Skeletal muscle satellite cell (primary cell): ENCODE measurements at regions not wholly inside any gene's neighbourhood (a gene's known extent, or its start where the extent isn't known, plus 50 kb on each side); places are given as distances from the start of the nearest gene placed in this dataset.
A peak's percentile ranks its signal among the peaks of the same experiment; 100 is the strongest.

Experiments used
- H3K27me3 ChIP-seq: 2 replicates; pipeline ENCODE4 v1.7.0; 2013; ENCODE audit warnings: low read length; ENCODE audit not compliant: control insufficient read depth, insufficient read depth
- H3K36me3 ChIP-seq: 2 replicates; pipeline ENCODE4 v1.7.0; 2013; ENCODE audit warnings: mild to moderate bottlenecking, control low read depth, low read length; ENCODE audit not compliant: insufficient read depth
- H3K4me1 ChIP-seq: 2 replicates; pipeline ENCODE4 v1.7.0; 2013; ENCODE audit warnings: low read length; ENCODE audit not compliant: control insufficient read depth, insufficient read depth
- H3K4me2 ChIP-seq: 2 replicates; pipeline ENCODE4 v1.7.0; 2013; ENCODE audit warnings: mild to moderate bottlenecking, low read length
- H3K4me3 ChIP-seq: 2 replicates; pipeline ENCODE4 v1.7.0; 2013; ENCODE audit warnings: low read length
- H3K9ac ChIP-seq: 2 replicates; pipeline ENCODE4 v1.7.0; 2013; ENCODE audit warnings: mild to moderate bottlenecking, low read depth, low read length, moderate library complexity
- H3K9me3 ChIP-seq: replicated peaks from 2 replicates; pipeline ENCODE4 v1.7.0; 2013; ENCODE audit warnings: mild to moderate bottlenecking, control low read depth, low read length

DNA sequence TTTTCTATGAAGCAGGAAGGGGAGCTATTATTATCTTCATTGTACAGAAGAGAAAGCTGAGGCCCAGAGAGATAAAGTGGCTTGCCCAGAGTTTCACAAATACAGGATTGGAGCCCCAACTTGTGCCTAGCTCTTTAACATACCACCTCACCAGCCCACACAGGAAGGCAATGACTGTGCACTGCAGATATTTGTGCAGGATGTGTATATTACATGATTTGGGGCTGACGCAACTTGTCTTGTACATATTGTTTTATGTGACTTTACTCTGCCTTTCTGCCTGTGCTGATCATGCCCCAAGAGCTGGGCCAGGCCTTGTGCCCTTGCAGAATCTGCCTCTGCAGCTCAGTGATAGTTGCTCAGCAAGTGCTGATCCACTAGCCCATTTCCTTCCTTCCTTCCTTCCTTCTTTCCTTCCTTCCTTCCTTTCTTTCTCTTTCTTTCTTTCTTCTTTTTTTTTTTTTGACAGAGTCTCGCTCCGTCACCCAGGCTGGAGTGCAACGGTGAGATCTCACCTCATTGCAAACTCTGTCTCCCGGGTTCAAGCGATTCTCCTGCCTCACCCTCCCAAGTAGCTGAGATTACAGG lies 106.6 kb upstream of the TBCA start:
- Histone ChIP-seq H3K4me3 (no peak overlapping the region), H3K4me1 (peaks cover 26% of the 10 kb centered on the region), H3K27me3 (peaks cover 18% of the 10 kb centered on the region), H3K9ac (no peak overlapping the region), H3K9me3 (no peaks in the 10 kb centered on the region), H3K4me2 (no peak overlapping the region), H3K36me3 (no peaks in the 10 kb centered on the region)

GRCh38 chr5:77881528-77881927 lies 105.4 kb upstream of the TBCA start:
- H3K4me3 ChIP-seq = no peak overlapping the region

GRCh38 chr5:77877516-77878355 lies 101.6 kb upstream of the TBCA start:
- peaks cover 25% of the 10 kb centered on the region for H3K4me1 ChIP-seq
- H3K4me3 ChIP-seq = peak overlapping the region; percentile 60
- H3K36me3 ChIP-seq = no peaks in the 10 kb centered on the region
- peak overlapping the region; percentile 6 for H3K9ac ChIP-seq
- peak overlapping the region; percentile 79 for H3K4me2 ChIP-seq
- H3K27me3 ChIP-seq = no peaks in the 10 kb centered on the region
- H3K9me3 ChIP-seq = no peaks in the 10 kb centered on the region

More at GRCh38 chr5:77881528-77881927, 105.4 kb upstream of the TBCA start:
- H3K4me2 ChIP-seq = no peak overlapping the region
- H3K9ac ChIP-seq = no peak overlapping the region
- H3K27me3 ChIP-seq = peaks cover 13% of the 10 kb centered on the region
- peaks cover 35% of the 10 kb centered on the region for H3K4me1 ChIP-seq
- no peaks in the 10 kb centered on the region for H3K36me3 ChIP-seq
- H3K9me3 ChIP-seq = no peaks in the 10 kb centered on the region

DNA sequence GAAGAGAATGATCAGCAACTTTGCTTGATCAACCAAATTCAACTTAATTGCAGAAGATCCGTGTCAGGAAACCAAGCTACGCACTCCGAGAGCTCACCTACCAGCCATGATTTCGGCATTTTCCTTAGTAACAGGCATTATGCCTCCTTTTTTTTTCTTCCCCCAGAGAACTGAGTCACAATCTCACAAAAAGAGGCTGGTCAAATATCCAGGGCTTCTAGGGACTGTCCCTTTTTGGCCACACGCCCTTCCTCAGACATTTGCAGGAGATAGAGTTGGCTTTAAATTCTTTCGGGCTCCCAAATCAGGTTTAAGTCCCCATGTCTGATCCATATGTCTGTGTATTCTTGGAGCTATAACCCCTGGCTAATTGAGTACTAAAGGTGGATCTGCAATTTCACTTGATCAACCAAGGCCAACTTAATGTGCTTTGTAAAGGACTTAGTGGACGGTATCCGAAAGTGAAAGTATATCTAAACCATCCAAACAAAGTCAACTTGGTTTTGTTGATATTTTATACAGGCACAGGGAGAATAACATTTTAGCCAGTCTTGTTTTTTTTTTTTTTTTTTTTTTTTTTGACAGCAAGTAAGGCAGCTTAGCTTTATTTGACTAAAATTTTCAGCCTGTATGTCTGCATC lies 100.8 kb upstream of the TBCA start:
- no peaks in the 10 kb centered on the region for H3K9me3 ChIP-seq
- peaks cover 17% of the 10 kb centered on the region for H3K4me1 ChIP-seq
- peak overlapping the region; percentile 60 for H3K4me3 ChIP-seq
- H3K4me2 ChIP-seq = peak overlapping the region; percentile 79
- no peaks in the 10 kb centered on the region for H3K27me3 ChIP-seq
- peak overlapping the region; percentile 6 for H3K9ac ChIP-seq
- H3K36me3 ChIP-seq = no peaks in the 10 kb centered on the region

DNA sequence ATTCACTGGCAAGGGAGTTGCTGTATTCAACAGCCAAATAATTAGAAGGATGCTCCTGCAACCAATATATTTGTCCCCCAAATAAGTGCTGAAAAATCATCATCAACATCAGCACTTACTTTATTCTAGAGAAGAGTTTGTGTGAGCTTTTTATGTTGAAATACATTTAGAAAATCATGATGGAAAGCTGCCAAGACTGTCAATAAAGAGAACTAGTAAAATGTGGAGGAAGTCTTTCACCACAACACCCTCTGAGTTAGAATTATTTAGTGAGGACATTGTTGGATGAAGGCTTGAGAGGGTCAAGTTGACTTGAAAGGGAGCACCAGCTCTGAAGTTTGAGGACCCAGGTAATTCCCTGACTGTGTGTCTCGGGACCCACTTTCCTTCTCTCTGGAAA lies 100.2 kb upstream of the TBCA start:
- H3K9ac ChIP-seq = no peak overlapping the region
- peaks cover 16% of the 10 kb centered on the region for H3K4me1 ChIP-seq
- H3K9me3 ChIP-seq = no peaks in the 10 kb centered on the region
- H3K4me2 ChIP-seq = peak overlapping the region; percentile 79
- no peaks in the 10 kb centered on the region for H3K27me3 ChIP-seq
- no peak overlapping the region for H3K4me3 ChIP-seq
- no peaks in the 10 kb centered on the region for H3K36me3 ChIP-seq

GRCh38 chr5:77874691-77875090 lies 98.6 kb upstream of the TBCA start:
- Histone ChIP-seq H3K4me3 (no peak overlapping the region), H3K9me3 (no peaks in the 10 kb centered on the region), H3K4me2 (no peak overlapping the region), H3K9ac (no peak overlapping the region), H3K36me3 (no peaks in the 10 kb centered on the region), H3K27me3 (no peaks in the 10 kb centered on the region), H3K4me1 (peaks cover 11% of the 10 kb centered on the region)

DNA sequence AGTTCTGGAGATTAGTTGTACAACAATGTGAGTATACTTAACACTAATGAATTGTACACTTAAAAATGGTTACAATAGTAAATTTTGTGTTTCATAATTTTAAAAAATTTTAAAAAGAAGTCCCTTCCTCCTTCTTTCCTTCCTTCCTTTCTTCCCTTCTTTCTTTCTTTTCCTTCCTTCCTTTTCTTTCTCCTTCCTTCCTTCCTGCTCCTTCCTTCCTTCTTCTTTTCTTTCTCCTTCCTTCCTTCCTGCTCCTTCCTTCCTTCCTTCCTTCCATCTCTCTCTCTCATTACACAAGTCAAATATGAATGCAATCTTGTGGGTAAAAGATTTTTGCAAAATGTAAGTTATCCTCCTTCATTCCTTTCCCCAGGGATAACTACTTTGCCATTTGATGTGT lies 97.1 kb upstream of the TBCA start:
- H3K9me3 ChIP-seq = no peaks in the 10 kb centered on the region
- H3K4me3 ChIP-seq = no peak overlapping the region
- H3K9ac ChIP-seq = no peak overlapping the region
- no peak overlapping the region for H3K4me2 ChIP-seq
- H3K27me3 ChIP-seq = no peaks in the 10 kb centered on the region
- no peaks in the 10 kb centered on the region for H3K36me3 ChIP-seq
- peaks cover 11% of the 10 kb centered on the region for H3K4me1 ChIP-seq

GRCh38 chr5:77871946-77872345 lies 95.8 kb upstream of the TBCA start:
- Histone ChIP-seq H3K9me3 (no peaks in the 10 kb centered on the region), H3K27me3 (no peaks in the 10 kb centered on the region), H3K36me3 (no peaks in the 10 kb centered on the region), H3K4me2 (no peak overlapping the region), H3K9ac (no peak overlapping the region), H3K4me1 (peaks cover 11% of the 10 kb centered on the region), H3K4me3 (no peak overlapping the region)

GRCh38 chr5:77871016-77871415 lies 94.9 kb upstream of the TBCA start:
- no peaks in the 10 kb centered on the region for H3K36me3 ChIP-seq
- no peak overlapping the region for H3K4me3 ChIP-seq
- peaks cover 4% of the 10 kb centered on the region for H3K4me1 ChIP-seq
- no peaks in the 10 kb centered on the region for H3K27me3 ChIP-seq
- H3K9ac ChIP-seq = no peak overlapping the region
- no peak overlapping the region for H3K4me2 ChIP-seq
- no peaks in the 10 kb centered on the region for H3K9me3 ChIP-seq

DNA sequence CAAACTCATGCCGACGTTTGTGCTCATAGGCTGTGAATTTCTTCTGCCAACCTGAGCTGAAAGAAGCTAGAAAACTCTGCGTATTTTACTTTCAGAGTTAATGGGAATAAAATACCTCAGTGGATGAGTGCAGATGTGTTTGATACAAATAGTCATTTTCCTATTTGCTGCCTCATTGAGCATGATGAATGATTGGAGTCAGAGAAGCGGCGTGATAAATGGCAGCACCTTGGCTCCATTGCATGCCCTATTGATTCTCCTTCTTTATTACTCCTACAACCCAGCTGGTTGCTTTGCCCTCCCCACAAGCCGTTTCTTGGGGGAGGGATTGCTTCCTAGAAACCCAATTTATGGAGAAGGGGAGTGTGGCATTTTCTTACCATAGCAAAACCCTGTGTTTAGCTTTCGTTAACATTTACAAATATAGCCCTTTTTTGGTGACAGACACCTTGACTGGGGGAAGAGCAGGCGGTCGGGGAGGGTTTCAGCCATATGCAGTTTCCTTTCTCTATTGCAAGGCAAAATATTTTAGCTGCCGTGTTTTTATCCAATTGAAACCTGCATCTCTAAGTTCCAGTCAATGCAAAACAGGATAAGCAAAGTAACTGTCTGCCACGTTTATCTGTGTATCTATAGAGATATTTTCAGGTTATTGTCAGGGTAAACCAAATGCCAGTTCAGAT lies 93.1 kb upstream of the TBCA start:
- H3K4me3 ChIP-seq = no peak overlapping the region
- H3K27me3 ChIP-seq = peaks cover 5% of the 10 kb centered on the region
- peaks cover 4% of the 10 kb centered on the region for H3K4me1 ChIP-seq
- H3K36me3 ChIP-seq = no peaks in the 10 kb centered on the region
- H3K9ac ChIP-seq = no peak overlapping the region
- H3K9me3 ChIP-seq = no peaks in the 10 kb centered on the region
- H3K4me2 ChIP-seq = no peak overlapping the region

DNA sequence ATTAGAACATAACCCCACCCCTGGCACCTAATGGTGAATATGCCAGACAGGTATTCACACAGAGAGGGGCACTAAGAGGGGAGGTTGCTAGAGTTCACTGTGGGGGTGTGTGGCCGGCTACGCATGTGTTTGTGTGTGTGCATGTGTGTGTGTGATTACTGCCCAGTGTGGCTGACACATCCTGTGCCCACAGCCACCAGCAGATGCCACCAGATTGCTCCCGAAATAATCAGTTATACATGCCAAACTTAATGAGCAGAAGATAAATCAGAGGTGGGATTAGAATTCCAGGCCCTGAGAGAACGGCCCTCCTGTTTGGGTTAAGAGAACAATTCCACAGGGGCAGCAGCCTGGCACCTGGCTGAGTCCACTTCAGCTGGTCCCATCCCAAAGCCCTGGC lies 91.8 kb upstream of the TBCA start:
- H3K9me3 ChIP-seq = no peaks in the 10 kb centered on the region
- H3K4me2 ChIP-seq = no peak overlapping the region
- peaks cover 9% of the 10 kb centered on the region for H3K27me3 ChIP-seq
- H3K4me3 ChIP-seq = no peak overlapping the region
- no peaks in the 10 kb centered on the region for H3K36me3 ChIP-seq
- peaks cover 4% of the 10 kb centered on the region for H3K4me1 ChIP-seq
- H3K9ac ChIP-seq = no peak overlapping the region
